ENCODE measurements at regions not wholly inside any gene's neighbourhood (a gene's known extent, or its start where the extent isn't known, plus 50 kb on each side); places are given as distances from the start of the nearest gene placed in this dataset.

DNA sequence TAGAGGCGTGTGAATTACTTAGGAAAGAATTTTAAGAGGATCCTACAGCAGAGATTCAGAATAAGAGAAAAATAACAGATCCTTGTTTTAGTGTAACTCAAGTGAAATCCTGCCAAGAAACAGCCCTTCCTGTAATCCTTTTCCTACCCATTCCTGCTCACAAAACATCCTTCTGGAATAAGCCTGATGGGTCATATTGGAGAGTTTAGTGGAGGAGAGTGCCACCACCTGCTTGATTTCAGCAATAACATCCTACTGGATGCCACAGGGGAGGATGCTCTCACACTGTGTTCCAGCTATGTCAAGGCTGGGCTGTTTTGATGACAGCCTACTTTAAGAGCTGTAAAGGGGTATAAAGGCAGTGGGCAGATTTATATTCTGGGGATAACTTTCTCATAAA lies 54.8 kb upstream of the CCDC178 start:
- H3K4me1 Mint-ChIP-seq (ENCODE audit: low read depth), result no peaks in the 10 kb centered on the region
- H3K36me3 Mint-ChIP-seq (ENCODE audit: low read depth), result no peaks in the 10 kb centered on the region
- H3K27ac Mint-ChIP-seq (ENCODE audit: unreplicated experiment), result no peak overlapping the region
- TF ChIP-seq, protein P1, sequence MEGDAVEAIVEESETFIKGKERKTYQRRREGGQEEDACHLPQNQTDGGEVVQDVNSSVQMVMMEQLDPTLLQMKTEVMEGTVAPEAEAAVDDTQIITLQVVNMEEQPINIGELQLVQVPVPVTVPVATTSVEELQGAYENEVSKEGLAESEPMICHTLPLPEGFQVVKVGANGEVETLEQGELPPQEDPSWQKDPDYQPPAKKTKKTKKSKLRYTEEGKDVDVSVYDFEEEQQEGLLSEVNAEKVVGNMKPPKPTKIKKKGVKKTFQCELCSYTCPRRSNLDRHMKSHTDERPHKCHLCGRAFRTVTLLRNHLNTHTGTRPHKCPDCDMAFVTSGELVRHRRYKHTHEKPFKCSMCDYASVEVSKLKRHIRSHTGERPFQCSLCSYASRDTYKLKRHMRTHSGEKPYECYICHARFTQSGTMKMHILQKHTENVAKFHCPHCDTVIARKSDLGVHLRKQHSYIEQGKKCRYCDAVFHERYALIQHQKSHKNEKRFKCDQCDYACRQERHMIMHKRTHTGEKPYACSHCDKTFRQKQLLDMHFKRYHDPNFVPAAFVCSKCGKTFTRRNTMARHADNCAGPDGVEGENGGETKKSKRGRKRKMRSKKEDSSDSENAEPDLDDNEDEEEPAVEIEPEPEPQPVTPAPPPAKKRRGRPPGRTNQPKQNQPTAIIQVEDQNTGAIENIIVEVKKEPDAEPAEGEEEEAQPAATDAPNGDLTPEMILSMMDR (IDR thresholded peaks at IDR 0.05), result peak; percentile 81
- H3K4me3 Mint-ChIP-seq (ENCODE audit: unreplicated experiment), result no peak overlapping the region
- H3K27me3 Mint-ChIP-seq (ENCODE audit: low read depth), result peaks cover 13% of the 10 kb centered on the region
- peaks cover 4% of the 10 kb centered on the region for H3K9me3 Mint-ChIP-seq (ENCODE audit: low read depth)
- DNase-seq (ENCODE audit: low spot score), result no peak

Measured in chondrocyte (in vitro differentiated cells).